T-cell (primary cell): ENCODE measurements at regions not wholly inside any gene's neighbourhood (a gene's known extent, or its start where the extent isn't known, plus 50 kb on each side); places are given as distances from the start of the nearest gene placed in this dataset.
"Not testable (repeated sequence)": the region's sequence is repeated elsewhere in the genome, so short reads cannot be mapped to it uniquely, and the experiment has no call there.

Experiments
- ATAC-seq, 4 experiments: fragments of 200-7000 bp in 3 of 4; fragments of 150-1000 bp in 1 of 4; cut with Tn5 transposase; replicated peaks in 1 of 4; 1 replicate in 3 of 4; 2 replicates in 1 of 4; pipeline ENCODE4 v1.10.0; 2021; ENCODE audit warnings: moderate library complexity in 3 of 4, mild to moderate bottlenecking in 2 of 4, moderate number of reproducible peaks in 1 of 4
- CTCF ChIA-PET, 2 donors: fragments of 300-600 bp; sonication (Branson Sonifier 250); formaldehyde crosslinking; loops; one replicate each; lab custom pipeline; 2022; ENCODE audit warnings: antibody characterized with exemption in 2 of 2; lab: Charles Lee
- POLR2A ChIA-PET, 2 donors: fragments of 300-600 bp; sonication (Branson Sonifier 250); formaldehyde crosslinking; loops; one replicate each; lab custom pipeline; 2022; ENCODE audit warnings: antibody characterized with exemption in 2 of 2; lab: Charles Lee
- DNase-seq, 35 experiments: peaks; one replicate each; pipeline versions ENCODE4 v3.0.0 to v3.0.0-alpha.2; 2013 to 2023
- H3K27ac ChIP-seq: one replicate; pipeline ENCODE4 v1.5.1; 2013; ENCODE audit warnings: low read length
- H3K27me3 ChIP-seq, 2 experiments: replicated peaks in 1 of 2; 1 replicate in 1 of 2; 2 replicates in 1 of 2; pipeline versions ENCODE4 v1.6.1 to v1.7.0; 2013; ENCODE audit warnings: low read length in 1 of 2, mixed read lengths in 1 of 2; ENCODE audit not compliant: control insufficient read depth in 2 of 2, insufficient read depth in 2 of 2; ENCODE audit errors: extremely low read depth in 1 of 2
- H3K36me3 ChIP-seq, 2 donors: 1 replicate in 1 of 2; 2 replicates in 1 of 2; pipeline versions ENCODE4 v1.6.1 to v1.7.0; 2013; ENCODE audit warnings: low read length in 1 of 2; ENCODE audit not compliant: control insufficient read depth in 2 of 2, insufficient read depth in 1 of 2; ENCODE audit errors: extremely low read depth in 1 of 2
- H3K4me1 ChIP-seq, 2 experiments: 1 replicate in 1 of 2; 2 replicates in 1 of 2; pipeline versions ENCODE4 v1.6.1 to v1.7.0; 2013; ENCODE audit warnings: low read length in 2 of 2, mixed read lengths in 1 of 2; ENCODE audit not compliant: insufficient read depth in 2 of 2, control insufficient read depth in 1 of 2; ENCODE audit errors: extremely low read depth in 1 of 2
- H3K4me3 ChIP-seq, 2 donors: 1 replicate in 1 of 2; 2 replicates in 1 of 2; pipeline versions ENCODE4 v1.5.1 to v1.7.0; 2013; ENCODE audit warnings: mild to moderate bottlenecking in 2 of 2, low read length in 1 of 2, moderate library complexity in 1 of 2; ENCODE audit not compliant: control insufficient read depth in 1 of 2; ENCODE audit errors: extremely low read depth in 1 of 2
- H3K9me3 ChIP-seq: 2 replicates; pipeline ENCODE4 v1.7.0; 2013
- H3K27ac Mint-ChIP-seq, 2 donors: one replicate each; pipeline ENCODE4 v1.8.0; 2020 to 2021; ENCODE audit warnings: mild to moderate bottlenecking in 2 of 2, mixed read lengths in 2 of 2
- H3K27me3 Mint-ChIP-seq, 2 donors: one replicate each; pipeline ENCODE4 v1.8.0; 2021 to 2022; ENCODE audit warnings: mixed read lengths in 2 of 2
- H3K36me3 Mint-ChIP-seq: one replicate; pipeline ENCODE4 v1.8.0; 2021; ENCODE audit warnings: mixed read lengths
- H3K4me1 Mint-ChIP-seq, 3 donors: one replicate each; pipeline ENCODE4 v1.8.0; 2020 to 2022; ENCODE audit warnings: mixed read lengths in 3 of 3, mild to moderate bottlenecking in 1 of 3
- H3K4me3 Mint-ChIP-seq, 3 donors: one replicate each; pipeline ENCODE4 v1.8.0; 2020 to 2022; ENCODE audit warnings: mild to moderate bottlenecking in 3 of 3, mixed read lengths in 3 of 3, moderate library complexity in 3 of 3
- H3K9me3 Mint-ChIP-seq, 3 donors: one replicate each; pipeline ENCODE4 v1.8.0; 2020 to 2022; ENCODE audit warnings: mixed read lengths in 3 of 3
- WGBS: methylation state at CpG from one replicate; pipeline ENCODE4 v1.1.5; 2013; ENCODE audit warnings: missing lambda C conversion rate; ENCODE audit not compliant: insufficient coverage; 5-methylcytosine and 5-hydroxymethylcytosine counted together

GRCh38 chr1:200254602-200255001, 155.2 kb downstream of the ZNF281 start:
- not testable (repeated sequence) for H3K27ac ChIP-seq, H3K27me3 ChIP-seq, H3K9me3 Mint-ChIP-seq, H3K36me3 ChIP-seq, H3K4me3 Mint-ChIP-seq, H3K4me1 ChIP-seq, DNase-seq, H3K36me3 Mint-ChIP-seq, H3K27ac Mint-ChIP-seq, H3K4me3 ChIP-seq, H3K27me3 Mint-ChIP-seq, H3K4me1 Mint-ChIP-seq, ATAC-seq, H3K9me3 ChIP-seq
- 86% methylated on average over 1 of the region's 9 CpGs for WGBS
- POLR2A ChIA-PET = interaction anchor here in 1 of 2 donors (0.8 kb wide), 1 partner anchor 51 kb away, joined by 6 read pairs; no protein-coding TSS in a partner anchor
- CTCF ChIA-PET = interaction anchor here (0.7 to 0.9 kb wide), 2 partner anchors 20 to 53 kb away, joined by 3 read pairs; no protein-coding TSS in a partner anchor

GRCh38 chr1:200253774-200254495, 155.9 kb downstream of the ZNF281 start:
- H3K27me3 ChIP-seq = peaks cover 0 to 2% of the 10 kb centered on the region in 2 experiments
- H3K4me3 ChIP-seq = no peak overlapping the region
- ATAC-seq (no peak), DNase-seq (no peak)
- Mint-ChIP-seq H3K4me1 (no peaks in the 10 kb centered on the region), H3K9me3 (no peaks in the 10 kb centered on the region), H3K27me3 (peaks cover 0 to 4% of the 10 kb centered on the region in 2 donors), H3K36me3 (no peaks in the 10 kb centered on the region), H3K4me3 (no peak overlapping the region), H3K27ac (no peak overlapping the region)
- H3K4me1 ChIP-seq = no peaks in the 10 kb centered on the region
- 80% methylated on average over 4 of the region's 7 CpGs for WGBS
- H3K27ac ChIP-seq = no peak overlapping the region
- no peaks in the 10 kb centered on the region for H3K36me3 ChIP-seq
- POLR2A ChIA-PET = no interaction called here
- H3K9me3 ChIP-seq = no peaks in the 10 kb centered on the region
- CTCF ChIA-PET = interaction anchor here in 1 of 2 donors (0.7 kb wide), 1 partner anchor 19 kb away, joined by 3 read pairs; no protein-coding TSS in a partner anchor

GRCh38 chr1:200252531-200252930, 157.3 kb downstream of the ZNF281 start:
- POLR2A ChIA-PET = no interaction called here
- Mint-ChIP-seq H3K4me3 (no peak overlapping the region), H3K27ac (no peak overlapping the region), H3K9me3 (no peaks in the 10 kb centered on the region), H3K27me3 (peaks cover 8 to 10% of the 10 kb centered on the region in 2 donors), H3K4me1 (no peaks in the 10 kb centered on the region), H3K36me3 (no peaks in the 10 kb centered on the region)
- WGBS = no CpG with 5 or more reads among the region's 5 CpGs
- CTCF ChIA-PET = no interaction called here
- Histone ChIP-seq H3K9me3 (no peaks in the 10 kb centered on the region), H3K27ac (no peak overlapping the region), H3K27me3 (peaks cover 0 to 2% of the 10 kb centered on the region in 2 experiments), H3K4me1 (no peaks in the 10 kb centered on the region), H3K36me3 (no peaks in the 10 kb centered on the region), H3K4me3 (no peak overlapping the region)
- DNase-seq (no peak), ATAC-seq (no peak)

- 58% methylated on average over 2 of the region's 5 CpGs for WGBS
- DNase-seq (no peak), ATAC-seq (no peak)
- H3K4me3 ChIP-seq = no peak overlapping the region
- H3K27ac ChIP-seq = no peak overlapping the region
- no peaks in the 10 kb centered on the region for H3K36me3 Mint-ChIP-seq
- no peak overlapping the region for H3K4me3 Mint-ChIP-seq
- no peaks in the 10 kb centered on the region for H3K36me3 ChIP-seq
- ChIA-PET POLR2A (no interaction called here), CTCF (no interaction called here)
- H3K4me1 ChIP-seq = no peaks in the 10 kb centered on the region
- H3K27me3 Mint-ChIP-seq = peaks cover 14% of the 10 kb centered on the region in 2 donors
- no peaks in the 10 kb centered on the region for H3K9me3 Mint-ChIP-seq
- no peaks in the 10 kb centered on the region for H3K4me1 Mint-ChIP-seq
- no peak overlapping the region for H3K27ac Mint-ChIP-seq
- H3K9me3 ChIP-seq = no peaks in the 10 kb centered on the region
- peaks cover 0 to 2% of the 10 kb centered on the region in 2 experiments for H3K27me3 ChIP-seq
Measured at GRCh38 chr1:200250469-200250868, 159.4 kb downstream of the ZNF281 start.

- no peaks in the 10 kb centered on the region for H3K4me1 Mint-ChIP-seq
- H3K4me3 Mint-ChIP-seq = no peak overlapping the region
- CTCF ChIA-PET = no interaction called here
- Histone ChIP-seq H3K27ac (no peak overlapping the region), H3K27me3 (peaks cover 0 to 2% of the 10 kb centered on the region in 2 experiments), H3K9me3 (no peaks in the 10 kb centered on the region), H3K4me3 (no peak overlapping the region), H3K4me1 (no peaks in the 10 kb centered on the region), H3K36me3 (no peaks in the 10 kb centered on the region)
- H3K27ac Mint-ChIP-seq = no peak overlapping the region
- no peaks in the 10 kb centered on the region for H3K9me3 Mint-ChIP-seq
- DNase-seq = no peak
- no peak for ATAC-seq
- no peaks in the 10 kb centered on the region for H3K36me3 Mint-ChIP-seq
- POLR2A ChIA-PET = no interaction called here
- 70% methylated on average over 2 of the region's 8 CpGs for WGBS
- peaks cover 19 to 23% of the 10 kb centered on the region in 2 donors for H3K27me3 Mint-ChIP-seq
Measured at GRCh38 chr1:200248541-200248940, 161.3 kb downstream of the ZNF281 start.

GRCh38 chr1:200247518-200247917, 162.3 kb downstream of the ZNF281 start:
- Histone ChIP-seq H3K27ac (no peak overlapping the region), H3K27me3 (peaks cover 0 to 2% of the 10 kb centered on the region in 2 experiments), H3K4me1 (no peaks in the 10 kb centered on the region), H3K36me3 (no peaks in the 10 kb centered on the region), H3K9me3 (no peaks in the 10 kb centered on the region), H3K4me3 (no peak overlapping the region)
- Mint-ChIP-seq H3K9me3 (no peaks in the 10 kb centered on the region), H3K27me3 (peaks cover 26 to 27% of the 10 kb centered on the region in 2 donors), H3K36me3 (no peaks in the 10 kb centered on the region), H3K4me1 (no peaks in the 10 kb centered on the region), H3K4me3 (no peak overlapping the region), H3K27ac (no peak overlapping the region)
- ATAC-seq (no peak), DNase-seq (no peak)
- ChIA-PET CTCF (interaction anchor here in 1 of 2 donors (0.6 kb wide), 1 partner anchor 235 kb away, joined by 4 read pairs; no protein-coding TSS in a partner anchor), POLR2A (no interaction called here)
- 59% methylated on average over 7 of the region's 14 CpGs for WGBS
